ENCODE measurements at regions not wholly inside any gene's neighbourhood (a gene's known extent, or its start where the extent isn't known, plus 50 kb on each side); places are given as distances from the start of the nearest gene placed in this dataset.

GRCh38 chr6:164996838-164997237, 312.6 kb downstream of the C6orf118 start:
- Histone ChIP-seq H3K27me3 (no peaks in the 10 kb centered on the region), H3K9me3 (peaks cover 0 to 5% (median 0%) of the 10 kb centered on the region in 4 donors), H3K4me1 (no peaks in the 10 kb centered on the region), H3K27ac (replicated peaks in 1 of 4) (no peak overlapping the region), H3K4me3 (no peak overlapping the region), H3K36me3 (no peaks in the 10 kb centered on the region)
- intact Hi-C loops (cut with DNase I): no loop called here
- no peak for DNase-seq (ENCODE audit: extremely low spot score)
- WGBS: 50% methylated on average over 6 of the region's 6 CpGs
- TF ChIP-seq POLR2A (IDR thresholded peaks at IDR 0.05; ENCODE audit: low read depth) (no peak), POLR2AphosphoS5 (IDR thresholded peaks at IDR 0.05) (no peak), EP300 (IDR thresholded peaks at IDR 0.05) (no peak)
- TF ChIP-seq, protein P1, sequence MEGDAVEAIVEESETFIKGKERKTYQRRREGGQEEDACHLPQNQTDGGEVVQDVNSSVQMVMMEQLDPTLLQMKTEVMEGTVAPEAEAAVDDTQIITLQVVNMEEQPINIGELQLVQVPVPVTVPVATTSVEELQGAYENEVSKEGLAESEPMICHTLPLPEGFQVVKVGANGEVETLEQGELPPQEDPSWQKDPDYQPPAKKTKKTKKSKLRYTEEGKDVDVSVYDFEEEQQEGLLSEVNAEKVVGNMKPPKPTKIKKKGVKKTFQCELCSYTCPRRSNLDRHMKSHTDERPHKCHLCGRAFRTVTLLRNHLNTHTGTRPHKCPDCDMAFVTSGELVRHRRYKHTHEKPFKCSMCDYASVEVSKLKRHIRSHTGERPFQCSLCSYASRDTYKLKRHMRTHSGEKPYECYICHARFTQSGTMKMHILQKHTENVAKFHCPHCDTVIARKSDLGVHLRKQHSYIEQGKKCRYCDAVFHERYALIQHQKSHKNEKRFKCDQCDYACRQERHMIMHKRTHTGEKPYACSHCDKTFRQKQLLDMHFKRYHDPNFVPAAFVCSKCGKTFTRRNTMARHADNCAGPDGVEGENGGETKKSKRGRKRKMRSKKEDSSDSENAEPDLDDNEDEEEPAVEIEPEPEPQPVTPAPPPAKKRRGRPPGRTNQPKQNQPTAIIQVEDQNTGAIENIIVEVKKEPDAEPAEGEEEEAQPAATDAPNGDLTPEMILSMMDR (IDR thresholded peaks at IDR 0.05): no peak

DNA sequence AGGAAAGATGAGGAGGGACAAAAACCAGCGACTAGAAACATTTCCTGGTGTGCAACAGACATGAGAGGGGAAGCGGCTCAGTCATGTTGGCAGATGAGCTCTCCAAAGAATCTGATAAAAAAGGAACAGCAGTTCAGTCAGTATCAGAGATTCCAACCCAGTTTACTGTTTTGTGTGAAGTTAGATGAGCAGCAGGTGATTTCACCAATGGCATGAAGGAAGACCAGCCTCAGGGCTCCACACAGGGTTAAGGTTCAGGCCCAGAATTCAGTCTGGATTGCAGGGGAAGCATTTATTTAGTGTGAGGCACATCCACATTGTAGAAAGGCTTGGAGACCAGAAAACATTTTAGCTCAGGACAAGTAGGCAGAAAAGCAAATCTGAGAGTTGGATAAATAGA, 317.8 kb downstream of the C6orf118 start:
- H3K27me3 ChIP-seq: no peaks in the 10 kb centered on the region
- H3K4me1 ChIP-seq: no peaks in the 10 kb centered on the region
- H3K27ac ChIP-seq (replicated peaks in 1 of 4): no peak overlapping the region
- no peaks in the 10 kb centered on the region for H3K36me3 ChIP-seq
- H3K4me3 ChIP-seq: no peak overlapping the region
- no peak for TF ChIP-seq POLR2AphosphoS5 (IDR thresholded peaks at IDR 0.05)
- TF ChIP-seq POLR2A (IDR thresholded peaks at IDR 0.05; ENCODE audit: low read depth): no peak
- TF ChIP-seq, protein P1 (IDR thresholded peaks at IDR 0.05): no peak
- TF ChIP-seq EP300 (IDR thresholded peaks at IDR 0.05): no peak
- no peaks in the 10 kb centered on the region for H3K9me3 ChIP-seq
- DNase-seq (ENCODE audit: extremely low spot score): no peak
- 56% methylated on average over 2 of the region's 2 CpGs for WGBS
- intact Hi-C loops (cut with DNase I): no loop called here

GRCh38 chr6:164990901-164991300, 318.5 kb downstream of the C6orf118 start:
- no peaks in the 10 kb centered on the region for H3K4me1 ChIP-seq
- 87% methylated on average over 2 of the region's 2 CpGs for WGBS
- no peak overlapping the region for H3K27ac ChIP-seq (replicated peaks in 1 of 4)
- no peak for DNase-seq (ENCODE audit: extremely low spot score)
- H3K36me3 ChIP-seq: no peaks in the 10 kb centered on the region
- TF ChIP-seq POLR2AphosphoS5 (IDR thresholded peaks at IDR 0.05): no peak
- TF ChIP-seq, protein P1 (IDR thresholded peaks at IDR 0.05): no peak
- TF ChIP-seq POLR2A (IDR thresholded peaks at IDR 0.05; ENCODE audit: low read depth): no peak
- no peak for TF ChIP-seq EP300 (IDR thresholded peaks at IDR 0.05)
- H3K27me3 ChIP-seq: no peaks in the 10 kb centered on the region
- intact Hi-C loops (cut with DNase I): no loop called here
- H3K4me3 ChIP-seq: no peak overlapping the region
- H3K9me3 ChIP-seq: no peaks in the 10 kb centered on the region

GRCh38 chr6:164982389-164982788, 327.0 kb downstream of the C6orf118 start:
- Histone ChIP-seq H3K9me3 (peaks cover 0 to 4% (median 0%) of the 10 kb centered on the region in 4 donors), H3K27ac (replicated peaks in 1 of 4) (no peak overlapping the region), H3K4me1 (no peaks in the 10 kb centered on the region), H3K4me3 (no peak overlapping the region), H3K36me3 (no peaks in the 10 kb centered on the region), H3K27me3 (no peaks in the 10 kb centered on the region)
- WGBS: 65% methylated on average over 3 of the region's 3 CpGs
- intact Hi-C loops (cut with DNase I): no loop called here
- TF ChIP-seq EP300 (IDR thresholded peaks at IDR 0.05): no peak
- TF ChIP-seq, protein P1 (IDR thresholded peaks at IDR 0.05): no peak
- no peak for TF ChIP-seq POLR2AphosphoS5 (IDR thresholded peaks at IDR 0.05)
- TF ChIP-seq POLR2A (IDR thresholded peaks at IDR 0.05; ENCODE audit: low read depth): no peak
- DNase-seq (ENCODE audit: extremely low spot score): no peak

- WGBS: 65% methylated on average over 12 of the region's 12 CpGs
- H3K36me3 ChIP-seq: no peaks in the 10 kb centered on the region
- H3K4me1 ChIP-seq: no peaks in the 10 kb centered on the region
- no peaks in the 10 kb centered on the region for H3K9me3 ChIP-seq
- no peak for DNase-seq (ENCODE audit: extremely low spot score)
- no peaks in the 10 kb centered on the region for H3K27me3 ChIP-seq
- no peak overlapping the region for H3K27ac ChIP-seq (replicated peaks in 1 of 4)
- H3K4me3 ChIP-seq: no peak overlapping the region
- intact Hi-C loops (cut with DNase I): no loop called here
- TF ChIP-seq POLR2A (IDR thresholded peaks at IDR 0.05; ENCODE audit: low read depth) (no peak), EP300 (IDR thresholded peaks at IDR 0.05) (no peak), POLR2AphosphoS5 (IDR thresholded peaks at IDR 0.05) (no peak)
- TF ChIP-seq, protein P1 (IDR thresholded peaks at IDR 0.05): no peak
Observed at GRCh38 chr6:164967102-164967501, 342.3 kb downstream of the C6orf118 start.

Measured in esophagus muscularis mucosa (tissue), 4 donors.